Activated gamma-delta T cell treated with anti-CD3 and anti-CD28 coated beads, Interleukin-2, amount 50 U/mL, for 16 hours (primary cell): ENCODE measurements at regions not wholly inside any gene's neighbourhood (a gene's known extent, or its start where the extent isn't known, plus 50 kb on each side); places are given as distances from the start of the nearest gene placed in this dataset.

Experiments used
- DNase-seq: peaks from one replicate; pipeline ENCODE4 v3.0.0-alpha.2; 2020; ENCODE audit warnings: low read depth

- no peak for DNase-seq
These were observed 357.6 kb downstream of the RPS29 start for GRCh38 chr14:49228552-49228951.

GRCh38 chr14:49221316-49221715, 364.9 kb downstream of the RPS29 start:
- DNase-seq, result no peak

- DNase-seq, result no peak
These were observed 365.7 kb downstream of the RPS29 start for GRCh38 chr14:49220492-49220891.

- DNase-seq, result no peak
These were observed 367.6 kb downstream of the RPS29 start for GRCh38 chr14:49218436-49219092.

- no peak for DNase-seq
These were observed 373.5 kb downstream of the RPS29 start for GRCh38 chr14:49212721-49213120.

GRCh38 chr14:49209416-49209815, 376.8 kb downstream of the RPS29 start:
- DNase-seq, result no peak

GRCh38 chr14:49206828-49207227, 379.4 kb downstream of the RPS29 start:
- DNase-seq, result no peak

GRCh38 chr14:49203676-49204075, 382.5 kb downstream of the RPS29 start:
- DNase-seq, result no peak

GRCh38 chr14:49199159-49199558, 387.0 kb downstream of the RPS29 start:
- DNase-seq, result no peak

GRCh38 chr14:49196327-49196726, 389.9 kb downstream of the RPS29 start:
- no peak for DNase-seq

GRCh38 chr14:49194067-49194466, 392.1 kb downstream of the RPS29 start:
- DNase-seq, result no peak

- no peak for DNase-seq
These were observed 392.7 kb downstream of the RPS29 start for GRCh38 chr14:49193332-49194065.

GRCh38 chr14:49191380-49191779, 394.8 kb downstream of the RPS29 start:
- DNase-seq, result no peak

- DNase-seq, result no peak
These were observed 396.8 kb downstream of the RPS29 start for GRCh38 chr14:49189375-49189774.

- no peak for DNase-seq
These were observed 398.4 kb downstream of the RPS29 start for GRCh38 chr14:49187799-49188198.

- DNase-seq, result no peak
These were observed 412.3 kb downstream of the RPS29 start for GRCh38 chr14:49173765-49174373.

- DNase-seq, result no peak
These were observed 422.1 kb downstream of the RPS29 start for GRCh38 chr14:49164074-49164473.

- no peak for DNase-seq
These were observed 425.2 kb downstream of the RPS29 start for GRCh38 chr14:49160983-49161382.

GRCh38 chr14:49159081-49159480, 427.1 kb downstream of the RPS29 start:
- DNase-seq, result no peak

GRCh38 chr14:49139593-49139992, 446.6 kb downstream of the RPS29 start:
- no peak for DNase-seq

- no peak for DNase-seq
These were observed 451.2 kb downstream of the RPS29 start for GRCh38 chr14:49134940-49135339.

- DNase-seq, result no peak
These were observed 464.9 kb downstream of the RPS29 start for GRCh38 chr14:49121246-49121645.

GRCh38 chr14:49114161-49114893, 471.9 kb downstream of the RPS29 start:
- DNase-seq, result no peak
